Endometrium (tissue), 2 donors: ENCODE measurements at regions not wholly inside any gene's neighbourhood (a gene's known extent, or its start where the extent isn't known, plus 50 kb on each side); places are given as distances from the start of the nearest gene placed in this dataset.
"Not testable (repeated sequence)": the region's sequence is repeated elsewhere in the genome, so short reads cannot be mapped to it uniquely, and the experiment has no call there.

ENCODE experiments used
- FAIRE-seq: peaks from 2 replicates; lab custom pipeline; 2012; peaks lifted over from hg19 to GRCh38; lab: Jason Lieb, UNC
- donor health status: control.
- donor health status: control.

- FAIRE-seq = no peak
Observed at GRCh38 chr20:53748176-53748575, 154.5 kb upstream of the ZNF217 start.

- no peak for FAIRE-seq
Observed at GRCh38 chr20:53743607-53744260, 150.1 kb upstream of the ZNF217 start.

GRCh38 chr20:53742685-53743081, 149.0 kb upstream of the ZNF217 start:
- no peak for FAIRE-seq

GRCh38 chr20:53741726-53742028, 148.0 kb upstream of the ZNF217 start:
- FAIRE-seq = no peak

- FAIRE-seq = no peak
Observed at GRCh38 chr20:53739799-53740785, 146.5 kb upstream of the ZNF217 start.

GRCh38 chr20:53738945-53739798, 145.5 kb upstream of the ZNF217 start:
- no peak for FAIRE-seq

- FAIRE-seq = no peak
Observed at GRCh38 chr20:53738039-53738944, 144.7 kb upstream of the ZNF217 start.

GRCh38 chr20:53737396-53738038, 143.9 kb upstream of the ZNF217 start:
- no peak for FAIRE-seq

- FAIRE-seq = no peak
Observed at GRCh38 chr20:53736757-53737395, 143.2 kb upstream of the ZNF217 start.

- no peak for FAIRE-seq
Observed at GRCh38 chr20:53736122-53736756, 142.6 kb upstream of the ZNF217 start.

- FAIRE-seq = no peak
Observed at GRCh38 chr20:53735536-53736050, 142.0 kb upstream of the ZNF217 start.

- no peak for FAIRE-seq
Observed at GRCh38 chr20:53734006-53734688, 140.5 kb upstream of the ZNF217 start.

GRCh38 chr20:53731595-53731994, 138.0 kb upstream of the ZNF217 start:
- no peak for FAIRE-seq

GRCh38 chr20:53728359-53728758, 134.7 kb upstream of the ZNF217 start:
- FAIRE-seq = no peak

- FAIRE-seq = not testable (repeated sequence)
Observed at GRCh38 chr20:53727239-53727638, 133.6 kb upstream of the ZNF217 start.

- FAIRE-seq = no peak
Observed at GRCh38 chr20:53725575-53725970, 131.9 kb upstream of the ZNF217 start.

- FAIRE-seq = no peak
Observed at GRCh38 chr20:53723621-53724020, 130.0 kb upstream of the ZNF217 start.

GRCh38 chr20:53723045-53723444, 129.4 kb upstream of the ZNF217 start:
- FAIRE-seq = no peak

- FAIRE-seq = no peak
Observed at GRCh38 chr20:53722515-53723036, 128.9 kb upstream of the ZNF217 start.
